Prostate gland (tissue), 2 donors: ENCODE measurements at regions not wholly inside any gene's neighbourhood (a gene's known extent, or its start where the extent isn't known, plus 50 kb on each side); places are given as distances from the start of the nearest gene placed in this dataset.

ENCODE experiments used
- CTCF ChIP-seq, 4 experiments: fragments of 200-600 bp in 2 of 4; fragments of 450-650 bp in 2 of 4; sonication (generic) in 2 of 4; IDR thresholded peaks; 1 replicate in 3 of 4; 2 replicates in 1 of 4; pipeline ENCODE4 v1.5.1; 2016 to 2019; ENCODE audit warnings: antibody characterized with exemption in 4 of 4, mild to moderate bottlenecking in 2 of 4, moderate library complexity in 2 of 4
- POLR2A ChIP-seq: fragments of 450-650 bp; IDR thresholded peaks from one replicate; pipeline ENCODE4 v1.6.1; 2016; ENCODE audit warnings: antibody characterized with exemption, mild to moderate bottlenecking

- TF ChIP-seq POLR2A: no peak
- no peak for TF ChIP-seq CTCF (IDR thresholded peaks at IDR 0.05)
Measured at GRCh38 chr13:56924401-56924800, 216.3 kb upstream of the PRR20A start.
